ENCODE measurements at regions not wholly inside any gene's neighbourhood (a gene's known extent, or its start where the extent isn't known, plus 50 kb on each side); places are given as distances from the start of the nearest gene placed in this dataset.
"Not testable (repeated sequence)": the region's sequence is repeated elsewhere in the genome, so short reads cannot be mapped to it uniquely, and the experiment has no call there.

DNA sequence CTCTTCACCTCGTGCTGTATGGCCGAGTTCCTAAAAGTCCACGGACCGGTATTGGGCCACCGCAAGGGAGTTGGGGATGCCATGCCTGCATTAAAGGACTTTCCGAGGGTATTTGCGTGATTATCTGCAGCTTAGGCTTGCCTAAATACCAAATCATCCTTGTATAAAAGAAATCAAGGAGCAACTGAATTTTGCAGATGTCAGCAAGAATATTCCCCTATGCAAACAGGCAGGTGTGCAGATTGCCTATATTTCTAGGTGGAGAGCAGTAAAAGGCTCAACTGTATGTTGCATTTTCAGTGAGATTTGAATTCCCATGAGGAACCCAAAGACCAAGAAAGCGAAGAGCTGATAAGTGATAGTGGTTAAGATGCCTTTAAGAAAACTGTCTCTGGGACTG lies 452.3 kb downstream of the CDH11 start:
- Histone ChIP-seq H3K9me3 (ENCODE audit: control insufficient read depth, low read length) (no peaks in the 10 kb centered on the region), H3K4me1 (ENCODE audit: control insufficient read depth, insufficient read depth, low read length) (no peaks in the 10 kb centered on the region), H3K36me3 (ENCODE audit: control insufficient read depth, insufficient read depth, low read length) (no peaks in the 10 kb centered on the region), H3K4me3 (ENCODE audit: low read length) (no peak overlapping the region), H3K9ac (ENCODE audit: low read length) (no peak overlapping the region), H3K27me3 (ENCODE audit: control insufficient read depth, insufficient read depth, low read length) (no peaks in the 10 kb centered on the region)

GRCh38 chr16:64667334-64667877 lies 454.5 kb downstream of the CDH11 start:
- Histone ChIP-seq H3K9me3 (ENCODE audit: control insufficient read depth, low read length) (no peaks in the 10 kb centered on the region), H3K4me1 (ENCODE audit: control insufficient read depth, insufficient read depth, low read length) (no peaks in the 10 kb centered on the region), H3K36me3 (ENCODE audit: control insufficient read depth, insufficient read depth, low read length) (no peaks in the 10 kb centered on the region), H3K27me3 (ENCODE audit: control insufficient read depth, insufficient read depth, low read length) (no peaks in the 10 kb centered on the region), H3K4me3 (ENCODE audit: low read length) (no peak overlapping the region), H3K9ac (ENCODE audit: low read length) (no peak overlapping the region)

DNA sequence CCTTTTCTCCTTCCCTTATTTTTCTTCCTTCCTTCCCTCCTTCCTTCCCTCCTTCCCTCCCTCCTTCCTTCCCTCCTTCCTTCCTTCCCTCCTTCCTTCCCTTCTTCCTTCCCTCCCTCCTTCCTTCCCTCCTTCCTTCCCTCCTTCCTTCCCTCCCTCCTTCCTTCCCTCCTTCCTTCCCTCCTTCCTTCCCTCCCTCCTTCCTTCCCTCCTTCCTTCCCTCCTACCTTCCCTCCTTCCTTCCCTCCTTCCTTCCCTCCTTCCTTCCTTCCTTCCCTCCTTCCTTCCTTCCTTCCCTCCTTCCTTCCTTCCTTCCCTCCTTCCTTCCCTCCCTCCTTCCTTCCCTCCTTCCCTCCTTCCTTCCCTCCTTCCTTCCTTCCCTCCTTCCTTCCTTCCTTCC lies 459.6 kb downstream of the CDH11 start:
- H3K27me3 ChIP-seq (ENCODE audit: control insufficient read depth, insufficient read depth, low read length); H3K4me1 ChIP-seq (ENCODE audit: control insufficient read depth, insufficient read depth, low read length); H3K9me3 ChIP-seq (ENCODE audit: control insufficient read depth, low read length); H3K9ac ChIP-seq (ENCODE audit: low read length); H3K36me3 ChIP-seq (ENCODE audit: control insufficient read depth, insufficient read depth, low read length); H3K4me3 ChIP-seq (ENCODE audit: low read length): not testable (repeated sequence)

DNA sequence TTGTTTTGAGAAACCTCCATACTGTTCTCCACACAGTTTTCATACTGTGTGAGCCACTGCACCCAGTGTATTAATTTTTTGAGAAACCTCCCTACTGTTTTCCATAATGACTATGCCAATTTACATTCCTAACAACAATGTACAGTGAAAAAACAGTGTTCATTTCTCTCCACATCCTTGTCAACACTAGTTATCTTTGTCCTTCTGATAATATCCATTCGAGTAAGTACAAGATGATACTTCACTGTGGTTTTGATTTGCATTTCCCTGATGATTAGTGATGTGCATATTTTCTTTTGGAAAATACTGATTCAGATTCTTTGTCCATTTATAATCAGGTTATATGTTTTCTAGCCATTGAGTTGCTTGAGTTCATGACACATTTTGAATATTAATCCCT lies 462.0 kb downstream of the CDH11 start:
- Histone ChIP-seq H3K9ac (ENCODE audit: low read length) (no peak overlapping the region), H3K9me3 (ENCODE audit: control insufficient read depth, low read length) (no peaks in the 10 kb centered on the region), H3K4me1 (ENCODE audit: control insufficient read depth, insufficient read depth, low read length) (no peaks in the 10 kb centered on the region), H3K4me3 (ENCODE audit: low read length) (no peak overlapping the region), H3K36me3 (ENCODE audit: control insufficient read depth, insufficient read depth, low read length) (no peaks in the 10 kb centered on the region), H3K27me3 (ENCODE audit: control insufficient read depth, insufficient read depth, low read length) (no peaks in the 10 kb centered on the region)

DNA sequence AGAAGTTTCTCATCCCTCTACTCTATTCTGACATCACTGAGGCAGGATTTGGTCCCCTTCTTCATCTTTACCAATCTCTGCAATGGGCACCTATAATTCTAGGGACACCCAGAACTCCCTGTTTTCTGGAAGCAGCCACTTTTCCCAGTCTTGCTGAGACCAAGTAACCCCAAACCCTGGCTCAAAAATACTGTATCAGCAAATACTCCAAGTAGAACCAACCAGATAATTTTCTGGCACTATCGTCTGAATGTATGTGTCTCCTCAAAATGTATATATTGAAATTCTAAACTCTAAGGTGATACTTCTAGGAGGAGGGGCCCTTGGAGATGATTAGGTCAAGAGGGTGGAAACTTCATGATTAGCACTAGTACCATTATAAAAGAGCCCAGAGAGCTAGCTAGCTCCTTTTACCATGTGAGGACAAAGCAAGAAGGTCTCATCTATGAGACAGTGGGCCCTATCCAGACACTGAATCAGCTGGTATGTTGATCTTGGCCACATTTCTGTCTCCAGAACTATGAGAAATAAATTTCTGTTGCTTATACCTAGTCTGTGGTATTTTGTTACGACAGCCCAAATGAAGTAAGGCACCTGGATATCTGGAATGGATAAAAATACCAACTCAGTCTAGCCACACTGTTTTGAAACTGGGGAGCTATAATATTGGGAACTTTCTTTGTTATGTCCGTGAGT lies 464.4 kb downstream of the CDH11 start:
- no peak overlapping the region for H3K4me3 ChIP-seq (ENCODE audit: low read length)
- H3K9ac ChIP-seq (ENCODE audit: low read length) = no peak overlapping the region
- no peaks in the 10 kb centered on the region for H3K27me3 ChIP-seq (ENCODE audit: control insufficient read depth, insufficient read depth, low read length)
- H3K36me3 ChIP-seq (ENCODE audit: control insufficient read depth, insufficient read depth, low read length) = no peaks in the 10 kb centered on the region
- no peaks in the 10 kb centered on the region for H3K4me1 ChIP-seq (ENCODE audit: control insufficient read depth, insufficient read depth, low read length)
- no peaks in the 10 kb centered on the region for H3K9me3 ChIP-seq (ENCODE audit: control insufficient read depth, low read length)

- H3K4me3 ChIP-seq (ENCODE audit: low read length) = no peak overlapping the region
- no peaks in the 10 kb centered on the region for H3K36me3 ChIP-seq (ENCODE audit: control insufficient read depth, insufficient read depth, low read length)
- H3K27me3 ChIP-seq (ENCODE audit: control insufficient read depth, insufficient read depth, low read length) = no peaks in the 10 kb centered on the region
- H3K4me1 ChIP-seq (ENCODE audit: control insufficient read depth, insufficient read depth, low read length) = no peaks in the 10 kb centered on the region
- H3K9ac ChIP-seq (ENCODE audit: low read length) = no peak overlapping the region
- no peaks in the 10 kb centered on the region for H3K9me3 ChIP-seq (ENCODE audit: control insufficient read depth, low read length)
These were observed 465.4 kb downstream of the CDH11 start for GRCh38 chr16:64656471-64656870.

DNA sequence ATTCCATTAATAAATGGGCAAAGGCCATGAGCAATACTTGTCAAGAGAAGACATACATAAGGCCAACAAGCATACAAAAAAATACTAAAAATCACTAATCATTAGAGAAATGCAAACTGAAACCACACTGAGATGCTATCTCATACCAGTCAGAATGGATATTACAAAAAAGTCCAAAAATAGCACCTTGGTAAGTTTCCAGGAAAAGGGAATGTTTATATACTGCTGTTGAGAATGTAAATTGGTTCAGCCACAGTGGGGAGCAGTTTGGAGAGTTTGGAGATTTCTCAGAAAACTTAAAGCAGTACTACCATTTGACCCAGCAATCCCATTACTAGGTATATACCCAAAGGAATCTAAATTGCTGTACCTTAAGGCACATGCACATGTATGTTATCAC lies 467.7 kb downstream of the CDH11 start:
- no peaks in the 10 kb centered on the region for H3K4me1 ChIP-seq (ENCODE audit: control insufficient read depth, insufficient read depth, low read length)
- H3K4me3 ChIP-seq (ENCODE audit: low read length) = no peak overlapping the region
- H3K27me3 ChIP-seq (ENCODE audit: control insufficient read depth, insufficient read depth, low read length) = no peaks in the 10 kb centered on the region
- H3K36me3 ChIP-seq (ENCODE audit: control insufficient read depth, insufficient read depth, low read length) = no peaks in the 10 kb centered on the region
- no peaks in the 10 kb centered on the region for H3K9me3 ChIP-seq (ENCODE audit: control insufficient read depth, low read length)
- H3K9ac ChIP-seq (ENCODE audit: low read length) = no peak overlapping the region

DNA sequence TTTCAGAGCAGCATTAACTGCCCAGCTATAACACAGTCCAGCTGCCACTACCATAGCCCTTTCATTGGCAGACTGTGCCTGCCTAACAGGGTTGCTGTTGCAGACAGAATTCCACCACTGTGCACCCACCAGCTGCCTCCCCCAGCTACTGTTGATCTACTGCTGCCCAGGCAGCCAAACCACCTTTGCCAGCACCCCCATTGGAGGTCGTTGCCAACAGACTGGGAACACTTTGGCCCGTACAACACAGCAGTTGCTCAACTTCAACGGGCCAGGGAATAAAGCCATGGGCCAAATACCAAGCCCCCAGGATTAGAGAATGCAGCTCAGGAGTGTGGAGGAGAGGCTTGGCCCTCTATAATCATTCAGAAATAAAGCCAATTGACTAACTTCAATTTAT lies 473.6 kb downstream of the CDH11 start:
- Histone ChIP-seq H3K36me3 (ENCODE audit: control insufficient read depth, insufficient read depth, low read length) (no peaks in the 10 kb centered on the region), H3K4me3 (ENCODE audit: low read length) (no peak overlapping the region), H3K4me1 (ENCODE audit: control insufficient read depth, insufficient read depth, low read length) (no peaks in the 10 kb centered on the region), H3K27me3 (ENCODE audit: control insufficient read depth, insufficient read depth, low read length) (no peaks in the 10 kb centered on the region), H3K9me3 (ENCODE audit: control insufficient read depth, low read length) (no peaks in the 10 kb centered on the region), H3K9ac (ENCODE audit: low read length) (no peak overlapping the region)

DNA sequence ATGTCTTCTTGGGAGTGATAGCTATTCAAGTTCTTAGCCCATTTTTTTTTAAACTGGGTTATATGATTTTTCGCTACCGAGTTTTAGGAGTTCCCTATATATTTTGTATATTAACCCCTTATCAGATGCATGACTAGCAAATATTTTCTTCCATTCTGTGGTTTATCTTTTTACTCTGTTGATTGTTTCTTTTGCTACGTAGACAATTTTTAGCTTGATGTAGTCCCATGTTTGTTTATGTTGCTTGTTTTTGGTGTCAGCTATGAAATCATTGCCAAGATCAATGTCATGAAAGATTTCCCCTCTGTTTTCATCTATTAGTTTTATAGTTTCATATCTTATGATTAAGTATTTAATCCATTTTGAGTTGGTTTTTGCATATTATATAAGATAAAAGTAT lies 480.5 kb downstream of the CDH11 start:
- Histone ChIP-seq H3K9me3 (ENCODE audit: control insufficient read depth, low read length) (no peaks in the 10 kb centered on the region), H3K4me1 (ENCODE audit: control insufficient read depth, insufficient read depth, low read length) (no peaks in the 10 kb centered on the region), H3K27me3 (ENCODE audit: control insufficient read depth, insufficient read depth, low read length) (no peaks in the 10 kb centered on the region), H3K4me3 (ENCODE audit: low read length) (no peak overlapping the region), H3K36me3 (ENCODE audit: control insufficient read depth, insufficient read depth, low read length) (no peaks in the 10 kb centered on the region), H3K9ac (ENCODE audit: low read length) (no peak overlapping the region)

DNA sequence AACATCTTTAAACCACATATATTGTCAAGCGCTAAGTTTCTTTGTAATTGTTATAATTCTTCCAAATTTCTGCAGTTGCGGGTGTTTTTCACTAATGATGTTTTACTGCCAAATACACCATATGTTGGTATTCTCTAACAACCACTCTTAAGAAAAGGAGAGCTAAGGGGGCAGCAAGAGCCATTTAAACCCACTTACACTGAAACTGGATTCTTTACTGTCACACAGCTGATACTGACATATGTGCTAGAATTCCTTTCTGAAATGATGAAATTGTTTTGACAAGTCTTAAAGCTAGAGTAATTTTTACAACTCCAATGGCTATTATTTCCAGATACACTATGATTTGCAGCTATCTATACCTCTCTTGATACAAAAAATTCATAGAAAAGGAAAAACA lies 483.1 kb downstream of the CDH11 start:
- Histone ChIP-seq H3K36me3 (ENCODE audit: control insufficient read depth, insufficient read depth, low read length) (no peaks in the 10 kb centered on the region), H3K4me1 (ENCODE audit: control insufficient read depth, insufficient read depth, low read length) (no peaks in the 10 kb centered on the region), H3K9me3 (ENCODE audit: control insufficient read depth, low read length) (no peaks in the 10 kb centered on the region), H3K9ac (ENCODE audit: low read length) (no peak overlapping the region), H3K27me3 (ENCODE audit: control insufficient read depth, insufficient read depth, low read length) (no peaks in the 10 kb centered on the region), H3K4me3 (ENCODE audit: low read length) (no peak overlapping the region)

- Histone ChIP-seq H3K4me3 (ENCODE audit: low read length) (no peak overlapping the region), H3K4me1 (ENCODE audit: control insufficient read depth, insufficient read depth, low read length) (no peaks in the 10 kb centered on the region), H3K36me3 (ENCODE audit: control insufficient read depth, insufficient read depth, low read length) (no peaks in the 10 kb centered on the region), H3K27me3 (ENCODE audit: control insufficient read depth, insufficient read depth, low read length) (no peaks in the 10 kb centered on the region), H3K9ac (ENCODE audit: low read length) (no peak overlapping the region), H3K9me3 (ENCODE audit: control insufficient read depth, low read length) (no peaks in the 10 kb centered on the region)
These were observed 492.2 kb downstream of the CDH11 start for GRCh38 chr16:64629622-64630021.

DNA sequence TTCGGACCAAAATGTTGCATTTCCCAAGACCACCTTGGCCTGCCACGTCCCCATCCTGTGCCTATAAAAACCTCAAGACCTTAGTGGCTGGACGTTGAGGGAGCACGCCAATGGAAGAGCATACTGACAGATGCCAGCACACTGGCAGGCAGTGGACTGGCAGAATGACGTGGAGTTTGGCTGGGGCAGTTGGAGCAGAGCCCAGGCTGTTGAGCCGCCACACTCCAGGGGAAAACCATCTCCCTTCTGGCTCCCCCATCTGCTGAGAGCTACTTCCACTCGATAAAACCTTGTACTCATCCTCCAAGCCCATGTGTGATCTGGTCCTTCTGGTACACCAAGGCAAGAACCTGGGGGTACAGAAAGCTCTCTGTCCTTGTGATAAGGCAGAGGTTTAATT lies 494.1 kb downstream of the CDH11 start:
- H3K36me3 ChIP-seq (ENCODE audit: control insufficient read depth, insufficient read depth, low read length) = no peaks in the 10 kb centered on the region
- no peaks in the 10 kb centered on the region for H3K9me3 ChIP-seq (ENCODE audit: control insufficient read depth, low read length)
- no peak overlapping the region for H3K4me3 ChIP-seq (ENCODE audit: low read length)
- no peak overlapping the region for H3K9ac ChIP-seq (ENCODE audit: low read length)
- H3K4me1 ChIP-seq (ENCODE audit: control insufficient read depth, insufficient read depth, low read length) = no peaks in the 10 kb centered on the region
- H3K27me3 ChIP-seq (ENCODE audit: control insufficient read depth, insufficient read depth, low read length) = no peaks in the 10 kb centered on the region

- Histone ChIP-seq H3K4me1 (ENCODE audit: control insufficient read depth, insufficient read depth, low read length) (no peaks in the 10 kb centered on the region), H3K36me3 (ENCODE audit: control insufficient read depth, insufficient read depth, low read length) (no peaks in the 10 kb centered on the region), H3K4me3 (ENCODE audit: low read length) (no peak overlapping the region), H3K9me3 (ENCODE audit: control insufficient read depth, low read length) (no peaks in the 10 kb centered on the region), H3K27me3 (ENCODE audit: control insufficient read depth, insufficient read depth, low read length) (no peaks in the 10 kb centered on the region), H3K9ac (ENCODE audit: low read length) (no peak overlapping the region)
These were observed 494.6 kb downstream of the CDH11 start for GRCh38 chr16:64627288-64627687.

Data from mucosa of stomach (tissue), 1 donor.